Right lobe of liver (tissue), 4 donors: ENCODE measurements at regions not wholly inside any gene's neighbourhood (a gene's known extent, or its start where the extent isn't known, plus 50 kb on each side); places are given as distances from the start of the nearest gene placed in this dataset.

ENCODE experiments used
- CTCF ChIP-seq, 4 donors: fragments of 200-600 bp in 3 of 4; fragments of 450-650 bp in 1 of 4; IDR thresholded peaks; one replicate each; pipeline versions ENCODE4 v1.5.1 to v1.8.0; 2016 to 2022; ENCODE audit warnings: antibody characterized with exemption in 4 of 4, mild to moderate bottlenecking in 2 of 4
- POLR2A ChIP-seq: fragments of 450-650 bp; IDR thresholded peaks from one replicate; pipeline ENCODE4 v1.6.1; 2017; ENCODE audit warnings: antibody characterized with exemption, mild to moderate bottlenecking
- donor health status: DM: no; HTN: no; CAD: no.
- donor health status: DM: no; HTN: no; CAD: no.
- donor health status: DM: no; HTN: yes; CAD: no.

GRCh38 chr13:34243403-34243802 is 425.5 kb downstream of the RFC3 start:
- TF ChIP-seq CTCF (IDR thresholded peaks at IDR 0.05) = no peak
- TF ChIP-seq POLR2A = no peak
